ENCODE measurements at regions not wholly inside any gene's neighbourhood (a gene's known extent, or its start where the extent isn't known, plus 50 kb on each side); places are given as distances from the start of the nearest gene placed in this dataset.

DNA sequence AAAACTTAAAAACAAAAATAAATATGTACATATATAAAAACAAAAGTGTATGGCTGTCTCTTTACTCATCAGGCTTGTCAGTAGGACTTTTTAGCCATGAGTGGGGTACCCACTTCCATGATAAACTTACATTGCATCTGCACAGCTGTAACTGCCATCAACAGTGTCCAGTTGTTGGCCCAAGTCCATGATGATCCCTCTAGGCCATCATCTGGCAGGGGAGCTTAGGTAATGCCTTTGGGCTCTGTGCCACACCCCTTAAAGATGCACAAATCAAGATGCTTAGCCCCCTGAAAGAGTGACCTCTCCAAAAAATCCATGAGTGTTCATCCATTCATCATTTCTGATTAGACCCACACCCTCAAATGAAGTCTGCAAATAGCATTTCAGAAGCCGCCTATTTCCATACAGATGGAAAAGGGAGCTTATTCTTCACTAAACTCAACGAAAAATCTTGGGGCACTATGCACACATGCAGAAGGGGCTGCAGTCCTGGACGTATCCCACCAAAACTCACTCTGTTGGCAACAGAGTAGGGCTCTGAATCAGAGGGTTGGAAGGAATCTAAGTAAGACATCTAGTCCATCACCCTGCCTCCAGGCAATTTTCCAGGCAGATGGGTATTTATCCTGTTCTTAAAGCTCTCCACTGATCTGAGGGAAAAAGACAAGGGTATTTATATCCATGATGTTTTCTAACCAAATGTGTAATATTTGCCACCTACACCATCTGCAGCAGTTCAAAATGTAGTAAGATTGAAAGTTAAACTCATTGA, 691.0 kb downstream of the ZEB2 start:
- TF ChIP-seq, protein P1, sequence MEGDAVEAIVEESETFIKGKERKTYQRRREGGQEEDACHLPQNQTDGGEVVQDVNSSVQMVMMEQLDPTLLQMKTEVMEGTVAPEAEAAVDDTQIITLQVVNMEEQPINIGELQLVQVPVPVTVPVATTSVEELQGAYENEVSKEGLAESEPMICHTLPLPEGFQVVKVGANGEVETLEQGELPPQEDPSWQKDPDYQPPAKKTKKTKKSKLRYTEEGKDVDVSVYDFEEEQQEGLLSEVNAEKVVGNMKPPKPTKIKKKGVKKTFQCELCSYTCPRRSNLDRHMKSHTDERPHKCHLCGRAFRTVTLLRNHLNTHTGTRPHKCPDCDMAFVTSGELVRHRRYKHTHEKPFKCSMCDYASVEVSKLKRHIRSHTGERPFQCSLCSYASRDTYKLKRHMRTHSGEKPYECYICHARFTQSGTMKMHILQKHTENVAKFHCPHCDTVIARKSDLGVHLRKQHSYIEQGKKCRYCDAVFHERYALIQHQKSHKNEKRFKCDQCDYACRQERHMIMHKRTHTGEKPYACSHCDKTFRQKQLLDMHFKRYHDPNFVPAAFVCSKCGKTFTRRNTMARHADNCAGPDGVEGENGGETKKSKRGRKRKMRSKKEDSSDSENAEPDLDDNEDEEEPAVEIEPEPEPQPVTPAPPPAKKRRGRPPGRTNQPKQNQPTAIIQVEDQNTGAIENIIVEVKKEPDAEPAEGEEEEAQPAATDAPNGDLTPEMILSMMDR (IDR thresholded peaks at IDR 0.05), result no peak
- no peak for TF ChIP-seq POLR2A (IDR thresholded peaks at IDR 0.05)

All from Peyer's patch (tissue), 4 donors.